HUDEP-2 (cell line): ENCODE measurements at regions not wholly inside any gene's neighbourhood (a gene's known extent, or its start where the extent isn't known, plus 50 kb on each side); places are given as distances from the start of the nearest gene placed in this dataset.

ENCODE experiments used
- DNase-seq, 76 experiments: peaks; one replicate each; lab custom pipeline; 2025; ENCODE audit not compliant: unreplicated experiment in 76 of 76; lab: John Stamatoyannopoulos, UW

DNA sequence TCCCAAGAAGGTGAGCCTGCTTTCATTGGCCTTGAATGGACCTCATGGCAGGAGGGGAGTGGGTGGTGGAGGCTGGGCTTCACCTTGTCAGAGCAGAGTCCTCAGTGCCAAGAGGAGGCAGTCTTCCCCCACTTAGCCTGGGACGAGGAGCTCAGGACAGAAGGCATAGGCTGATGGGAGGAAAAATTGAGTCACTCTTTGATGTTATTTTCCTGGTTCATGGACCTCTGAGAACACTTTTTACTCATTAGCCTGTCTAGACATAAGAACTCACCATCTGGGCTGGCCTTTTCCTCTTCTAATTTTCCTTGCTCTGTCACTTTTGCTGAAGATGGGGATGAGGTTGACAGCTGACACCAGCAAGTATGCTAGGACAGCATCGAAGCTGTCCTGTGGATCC, 225.7 kb upstream of the TNP1 start:
- DNase-seq, result no peak

DNA sequence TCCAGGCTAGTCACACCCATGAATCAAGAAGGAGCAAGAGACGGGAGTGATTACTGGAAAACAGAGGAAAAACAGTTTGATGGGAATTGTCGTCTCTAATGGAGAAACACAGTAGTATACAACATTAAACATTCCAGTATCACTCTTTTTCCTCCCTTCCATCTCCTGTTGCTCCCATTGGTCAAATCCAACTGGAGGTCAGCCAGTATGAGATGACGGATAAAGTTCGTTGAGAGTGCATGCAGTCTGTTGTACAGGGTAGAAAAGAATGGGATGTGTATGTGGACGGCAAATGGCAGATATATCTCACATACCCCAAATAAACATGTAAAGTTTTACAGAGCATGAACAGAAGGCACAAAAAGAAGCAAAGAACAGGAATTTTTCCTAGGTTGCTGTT, 221.9 kb upstream of the TNP1 start:
- DNase-seq, result no peak

DNA sequence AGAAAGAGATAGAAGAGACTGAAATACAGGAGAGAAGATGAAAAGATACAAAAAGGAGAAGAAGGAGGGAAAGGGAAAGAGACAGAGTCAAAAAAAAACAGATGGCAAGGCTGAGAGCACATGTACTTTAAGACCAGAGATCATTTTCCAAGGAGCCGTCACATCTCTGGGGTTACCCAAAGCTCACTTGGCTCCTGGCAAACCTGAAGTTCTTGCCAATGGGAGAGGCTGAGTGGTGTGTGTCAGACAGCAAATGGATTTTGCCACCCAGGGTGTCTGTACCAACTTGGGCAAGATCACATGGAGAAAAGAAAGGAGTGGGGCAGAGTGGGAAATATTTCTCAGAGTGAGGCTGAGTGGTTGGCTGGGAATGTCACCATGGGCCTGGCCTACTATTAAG, 219.3 kb upstream of the TNP1 start:
- DNase-seq, result no peak

DNA sequence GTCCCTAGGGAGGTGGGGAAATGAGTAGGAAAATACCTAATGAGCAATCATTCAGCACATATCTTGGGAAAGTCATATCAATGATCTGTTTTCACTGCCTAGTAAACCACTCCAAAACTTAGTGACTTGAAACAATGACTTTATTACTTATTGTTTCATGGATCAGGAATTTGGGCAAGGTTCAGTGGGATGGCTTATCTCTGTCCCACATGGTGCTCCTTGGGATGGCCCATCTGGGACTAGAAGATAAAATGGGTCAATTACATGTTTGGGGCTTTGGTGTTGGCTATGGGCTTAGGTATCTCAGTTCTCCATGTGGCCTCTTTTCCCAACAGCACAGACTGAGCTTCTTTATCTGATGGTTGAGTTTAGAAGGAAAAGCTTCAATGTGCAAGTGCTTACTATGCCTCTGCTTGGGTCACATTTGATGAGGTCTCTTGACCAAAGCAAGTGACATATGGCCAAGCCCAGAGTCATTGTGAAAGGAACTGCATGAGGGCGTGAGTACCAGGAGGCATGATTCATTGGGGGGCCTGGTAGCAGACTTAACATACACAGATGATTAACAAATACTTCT, 218.1 kb upstream of the TNP1 start:
- no peak for DNase-seq

DNA sequence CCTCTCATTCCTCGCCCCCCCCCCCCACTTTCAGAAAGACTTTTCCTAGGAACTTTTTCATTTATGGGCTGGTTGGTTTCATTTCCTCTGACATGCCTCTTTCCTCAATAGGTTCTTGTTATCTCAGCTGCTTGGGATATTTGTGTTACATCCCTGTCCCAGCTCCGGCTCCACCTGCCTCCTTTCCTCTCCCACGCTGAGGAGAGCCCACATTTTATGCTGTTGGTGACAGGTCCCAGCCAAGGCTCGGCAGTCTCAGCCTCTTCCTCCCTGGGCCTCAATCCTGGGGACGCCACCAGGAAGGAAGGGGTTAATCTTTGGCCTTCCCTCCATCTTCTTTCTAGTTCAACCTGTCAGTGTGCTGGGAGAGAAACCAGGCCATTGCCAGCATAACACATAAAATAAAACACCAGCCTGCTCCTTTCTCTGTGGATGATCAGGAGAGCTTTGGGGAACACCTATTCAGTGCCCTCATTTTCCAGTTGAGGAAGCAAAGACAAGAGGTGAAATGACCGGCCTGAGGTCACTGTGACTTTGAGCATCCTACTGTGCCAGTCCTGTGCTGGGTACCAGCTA, 216.9 kb upstream of the TNP1 start:
- DNase-seq, result no peak

DNA sequence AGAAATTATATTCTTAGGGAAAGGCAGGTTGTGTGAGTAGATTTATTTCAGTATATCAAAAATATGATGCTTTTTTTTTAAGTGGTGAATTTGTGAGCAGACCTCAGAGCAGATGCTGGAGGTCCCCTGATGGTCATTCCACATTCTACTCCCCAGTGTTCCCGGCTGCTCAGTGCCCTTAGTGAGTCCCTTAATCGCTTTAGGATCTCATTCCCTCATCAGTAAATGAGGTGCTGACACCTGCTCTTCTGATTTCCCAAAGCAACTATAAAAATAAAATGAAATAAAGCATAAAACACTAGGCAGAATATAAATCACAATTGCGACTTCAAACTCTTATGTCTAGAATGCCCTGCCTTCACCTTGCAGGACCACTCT, 216.2 kb upstream of the TNP1 start:
- no peak for DNase-seq

DNA sequence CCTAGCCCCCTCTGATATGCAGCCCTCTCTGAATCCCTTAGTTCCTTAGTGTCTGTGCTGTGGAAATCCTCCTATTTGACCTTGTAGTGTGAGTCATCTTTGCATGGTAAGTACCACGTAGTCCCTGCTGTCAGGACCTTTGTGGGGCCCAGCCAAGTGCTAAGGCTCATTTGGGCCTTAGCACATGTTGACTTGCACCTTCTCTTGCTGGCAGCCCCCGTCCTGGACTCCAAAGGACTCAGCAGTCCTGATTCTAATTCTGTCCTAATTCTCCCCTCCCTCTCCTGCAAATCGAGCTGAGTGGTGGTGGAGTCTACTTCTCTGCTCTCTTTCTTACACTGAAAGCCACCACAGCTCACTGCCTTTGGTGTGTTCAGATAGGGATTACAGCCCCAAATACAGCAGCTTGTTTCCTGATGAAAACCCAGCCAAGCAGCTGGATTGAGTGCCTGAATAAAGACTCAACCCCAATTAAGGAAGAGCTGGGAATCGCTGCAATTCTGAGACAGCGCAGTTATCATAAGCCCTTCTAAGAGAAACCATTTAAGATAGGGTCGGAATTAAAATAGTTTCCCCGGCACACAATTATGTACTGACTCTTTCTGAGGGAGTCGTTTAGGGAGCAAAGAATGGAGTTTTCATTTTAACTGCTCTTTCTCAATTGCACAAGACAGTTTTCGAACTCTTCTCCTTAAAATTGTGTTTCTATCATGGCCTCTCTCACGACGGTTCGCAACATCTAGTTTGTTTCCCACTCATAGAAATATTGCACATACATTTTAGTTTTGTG, 215.6 kb upstream of the TNP1 start:
- DNase-seq, result no peak

DNA sequence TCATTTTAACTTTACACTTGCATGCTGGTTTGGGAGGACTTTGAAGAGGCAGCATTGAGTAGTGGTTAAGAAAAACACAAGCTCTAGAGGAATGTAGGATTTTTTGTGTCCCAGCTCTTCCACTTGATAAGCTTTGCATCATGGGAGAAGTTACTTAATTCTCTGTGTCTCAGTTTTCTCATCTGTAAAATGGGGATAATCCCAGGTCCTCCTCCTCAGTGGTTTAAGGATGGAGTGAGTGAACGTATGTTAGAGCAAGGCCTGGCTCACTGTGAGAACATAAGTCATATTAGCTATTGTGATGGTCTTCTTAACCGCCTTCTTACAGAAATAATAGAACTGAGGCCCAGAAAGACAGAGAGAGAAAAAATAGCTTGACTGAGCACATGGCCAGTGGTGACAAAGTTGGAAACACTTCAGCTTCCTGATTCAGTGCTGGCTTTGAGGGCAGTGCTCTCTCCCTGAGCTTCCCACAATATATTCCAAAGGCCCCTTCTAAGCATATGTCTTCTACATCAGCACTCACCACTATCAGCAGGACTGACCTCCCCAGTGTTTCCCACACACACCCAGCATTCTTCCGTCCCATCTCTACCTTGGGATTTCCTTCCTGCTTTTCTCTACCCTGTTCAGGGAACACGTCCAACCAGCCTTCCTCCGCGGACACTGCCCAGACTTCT, 214.9 kb upstream of the TNP1 start:
- no peak for DNase-seq

DNA sequence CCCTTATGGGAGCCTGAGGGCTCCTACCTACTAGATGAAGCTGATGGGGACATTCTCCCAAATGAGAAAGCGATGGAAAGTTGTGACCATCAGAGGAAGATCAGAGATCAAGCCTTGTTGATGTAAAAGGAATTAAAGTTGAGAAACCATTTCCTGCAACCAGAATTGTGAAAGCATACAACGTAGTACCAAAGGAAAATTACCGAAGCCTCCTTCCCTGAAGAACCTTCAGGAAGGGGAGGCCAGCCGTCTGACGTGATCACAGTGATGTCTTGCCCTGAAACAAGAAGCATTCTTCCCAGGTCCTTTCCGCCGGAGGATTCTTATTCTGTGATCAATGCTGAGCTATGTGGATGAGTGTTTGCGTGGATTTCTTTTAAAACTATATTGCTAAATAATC, 211.6 kb upstream of the TNP1 start:
- DNase-seq, result no peak

DNA sequence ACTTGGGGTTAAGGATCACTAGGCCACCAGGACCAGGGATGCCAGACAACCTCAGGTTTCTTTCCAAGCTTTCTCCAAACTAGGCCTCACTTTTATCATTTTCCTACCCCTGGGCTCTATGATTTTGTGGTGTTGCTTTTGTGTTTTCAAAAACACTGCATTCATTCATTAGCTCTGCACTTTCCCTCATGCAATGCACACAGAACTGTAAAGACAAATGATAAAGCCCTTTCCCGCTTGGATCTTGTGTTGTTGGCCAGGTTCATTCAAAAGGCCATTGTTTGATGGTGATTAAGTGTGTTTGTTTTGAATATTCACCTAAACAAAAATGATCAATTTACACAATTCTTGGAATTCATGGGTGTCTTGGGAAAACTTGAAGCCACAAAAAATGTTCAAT, 210.7 kb upstream of the TNP1 start:
- DNase-seq, result no peak

DNA sequence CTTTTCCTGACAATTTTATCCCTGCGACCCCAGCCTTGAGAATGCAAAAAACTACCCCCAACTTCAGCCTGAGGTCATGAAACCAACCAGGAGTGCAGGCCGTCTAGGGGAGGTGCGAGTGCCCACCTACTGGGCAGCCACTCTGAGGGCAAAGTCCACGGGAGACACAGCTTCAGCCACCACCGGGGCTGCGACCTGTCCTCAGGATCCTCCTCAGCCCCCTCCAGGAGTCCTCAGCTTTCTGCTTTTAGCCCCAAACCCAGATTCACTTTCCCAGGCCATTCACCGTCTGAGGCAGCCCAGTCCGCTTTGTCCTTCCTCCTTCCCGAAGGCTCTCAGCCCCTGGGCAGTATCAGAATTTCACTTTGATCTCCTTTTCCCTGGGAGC, 210.2 kb upstream of the TNP1 start:
- no peak for DNase-seq

DNA sequence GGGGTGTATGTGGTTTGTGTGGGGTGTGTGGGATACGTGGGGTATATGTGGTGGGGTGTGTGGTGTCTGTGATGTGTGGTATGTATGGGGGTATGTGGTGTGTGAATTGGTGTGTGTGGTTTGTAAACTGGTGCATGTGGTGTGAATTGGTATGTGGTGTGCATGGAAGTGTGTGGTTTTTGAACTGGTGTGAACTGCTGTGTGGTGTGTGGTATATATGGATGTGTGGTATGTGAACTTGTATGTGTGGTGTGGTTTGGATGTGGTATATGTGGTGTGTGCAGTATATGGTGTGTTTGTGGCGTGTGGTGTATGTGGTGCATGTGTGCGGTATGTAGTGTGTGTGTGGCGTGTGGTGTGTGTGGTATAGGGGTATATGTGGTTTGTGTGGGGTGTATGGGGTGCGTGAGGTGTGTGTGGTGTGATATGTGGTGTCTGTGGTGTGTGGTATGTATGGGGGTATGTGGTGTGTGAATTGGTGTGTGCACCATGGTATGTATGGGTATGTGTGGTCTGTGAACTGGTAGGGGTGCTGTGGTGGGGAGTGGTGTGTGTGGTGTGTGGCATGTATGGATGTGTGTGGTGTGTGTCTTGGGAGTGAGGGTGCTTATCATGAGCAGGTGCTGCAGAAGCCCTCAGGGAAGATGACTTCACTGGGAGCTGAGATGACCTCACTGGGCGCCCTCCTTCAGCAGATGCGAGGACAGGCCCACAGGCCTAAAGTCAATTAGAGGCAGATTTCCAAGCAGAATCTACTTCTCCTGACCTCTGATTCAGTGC, 209.6 kb upstream of the TNP1 start:
- DNase-seq, result no peak

DNA sequence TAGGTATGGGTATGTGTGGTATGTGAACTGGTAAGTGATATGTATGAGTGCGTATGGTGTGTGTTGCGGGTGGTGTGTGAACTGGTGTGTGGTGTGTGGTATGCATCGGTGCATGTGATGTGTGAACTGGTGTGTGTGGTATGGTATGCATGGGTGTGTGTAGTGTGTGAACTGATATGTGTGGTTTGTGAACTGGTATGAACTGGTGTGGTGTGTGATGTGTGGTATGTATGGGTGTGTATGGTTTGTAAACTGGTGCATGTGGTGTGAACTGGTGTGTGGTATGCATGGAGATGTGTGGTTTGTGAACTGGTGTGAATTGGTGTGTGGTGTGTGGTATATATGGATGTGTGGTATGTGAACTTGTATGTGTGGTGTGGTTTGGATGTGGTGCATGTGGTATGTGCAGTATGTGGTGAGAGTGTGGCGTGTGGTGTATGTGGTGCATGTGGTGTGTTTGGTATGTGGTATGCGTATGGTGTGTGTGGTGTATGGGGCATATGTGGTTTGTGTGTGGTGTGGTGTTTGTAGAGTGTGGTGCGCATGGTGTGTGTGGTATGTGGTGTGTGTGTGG, 208.9 kb upstream of the TNP1 start:
- no peak for DNase-seq

DNA sequence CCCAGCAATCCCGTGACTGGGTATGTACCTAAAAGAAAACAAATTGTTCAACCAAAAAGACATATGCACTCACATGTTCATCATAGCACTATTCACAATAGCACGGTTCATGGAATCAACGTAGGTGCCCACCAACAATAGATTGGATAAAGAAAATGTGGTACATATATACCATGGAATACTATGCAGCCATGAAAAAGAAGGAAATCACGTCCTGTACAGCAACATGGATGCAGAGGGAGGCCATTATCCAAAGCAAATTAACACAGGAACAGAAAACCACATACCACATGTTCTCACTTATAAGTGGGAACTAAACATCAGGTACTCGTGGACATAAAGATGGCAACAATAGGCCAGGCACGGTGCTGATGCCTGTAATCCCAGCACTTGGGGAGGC, 207.9 kb upstream of the TNP1 start:
- no peak for DNase-seq

DNA sequence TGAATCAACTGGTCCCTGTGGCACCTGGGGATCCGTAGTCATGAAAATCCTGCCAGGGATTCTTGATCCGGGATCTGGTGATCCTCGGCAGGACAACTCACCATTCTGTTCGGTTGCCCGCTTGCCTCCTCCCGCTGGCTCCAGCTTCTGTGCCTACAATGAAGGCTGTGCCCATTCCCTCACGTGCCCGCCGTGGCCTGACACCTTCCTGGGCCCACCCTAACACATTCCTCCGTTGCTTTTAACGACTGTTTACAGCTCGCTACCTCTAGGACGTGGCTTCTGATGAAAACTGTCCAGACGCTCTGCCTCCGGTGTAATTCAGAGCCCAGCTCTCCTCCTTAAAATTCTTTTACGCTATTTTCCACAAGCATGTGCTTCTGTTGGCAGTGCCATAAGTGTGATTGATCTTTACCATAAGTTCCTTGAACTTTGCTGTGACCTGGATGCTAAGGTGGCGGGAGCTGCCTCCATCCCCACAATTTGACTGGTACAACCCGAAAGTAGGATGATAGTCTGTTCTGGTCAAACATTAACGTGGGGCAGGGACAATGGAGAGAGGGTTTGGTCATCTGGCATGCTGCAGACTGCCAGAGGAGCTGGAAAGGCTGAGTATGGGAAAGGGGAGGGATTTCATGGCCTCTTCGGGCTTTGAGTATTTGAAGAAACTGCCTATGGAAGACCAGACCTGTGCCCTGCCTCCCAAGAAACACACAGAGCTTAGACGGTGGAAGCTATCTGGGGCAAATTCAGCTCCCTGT, 206.8 kb upstream of the TNP1 start:
- DNase-seq, result no peak

DNA sequence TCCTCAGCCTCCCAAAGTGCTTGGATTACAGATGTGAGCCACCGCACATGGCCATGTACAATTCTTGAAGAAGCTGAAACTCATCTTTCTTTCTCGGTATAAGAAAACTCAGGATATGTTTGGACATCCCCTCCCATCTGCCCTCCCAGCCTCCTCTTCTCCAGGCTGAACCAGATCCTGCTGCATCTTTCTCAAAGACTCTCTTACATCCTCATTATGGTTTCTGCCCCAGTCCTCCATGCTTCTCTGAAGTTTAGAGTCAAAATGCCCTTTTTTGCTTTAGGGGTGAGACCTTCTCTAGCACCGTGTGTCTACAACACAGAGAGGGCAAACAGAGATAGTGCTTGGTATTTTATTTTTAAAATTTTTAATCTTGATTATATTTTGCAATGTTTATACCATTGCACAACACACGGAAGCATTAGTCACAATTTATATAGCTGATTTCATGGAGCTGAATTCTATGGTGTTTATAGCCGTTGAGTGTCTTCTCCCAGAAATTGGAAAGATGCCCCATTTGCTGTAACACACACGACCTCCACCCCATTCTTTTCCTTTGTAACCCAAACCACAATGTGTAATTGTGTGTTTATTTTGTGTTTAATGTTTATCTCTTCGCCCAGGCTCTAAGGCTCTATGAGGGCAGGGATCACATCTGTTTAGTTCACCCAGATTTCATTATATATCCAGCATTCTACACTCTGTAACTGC, 206.0 kb upstream of the TNP1 start:
- no peak for DNase-seq

DNA sequence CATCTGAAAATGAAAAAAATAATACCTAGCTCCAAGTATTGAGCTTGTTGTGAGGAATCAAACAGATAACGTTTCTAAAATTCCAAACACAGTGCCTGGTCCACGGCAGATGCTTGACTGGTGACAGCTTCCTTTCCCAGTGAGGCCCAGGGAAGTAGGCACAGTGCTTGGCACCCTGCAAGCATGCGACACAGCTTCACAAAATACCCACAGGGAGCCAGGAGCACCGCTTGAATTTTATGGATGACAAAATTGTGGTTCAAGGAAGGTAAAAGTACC, 205.1 kb upstream of the TNP1 start:
- no peak for DNase-seq

DNA sequence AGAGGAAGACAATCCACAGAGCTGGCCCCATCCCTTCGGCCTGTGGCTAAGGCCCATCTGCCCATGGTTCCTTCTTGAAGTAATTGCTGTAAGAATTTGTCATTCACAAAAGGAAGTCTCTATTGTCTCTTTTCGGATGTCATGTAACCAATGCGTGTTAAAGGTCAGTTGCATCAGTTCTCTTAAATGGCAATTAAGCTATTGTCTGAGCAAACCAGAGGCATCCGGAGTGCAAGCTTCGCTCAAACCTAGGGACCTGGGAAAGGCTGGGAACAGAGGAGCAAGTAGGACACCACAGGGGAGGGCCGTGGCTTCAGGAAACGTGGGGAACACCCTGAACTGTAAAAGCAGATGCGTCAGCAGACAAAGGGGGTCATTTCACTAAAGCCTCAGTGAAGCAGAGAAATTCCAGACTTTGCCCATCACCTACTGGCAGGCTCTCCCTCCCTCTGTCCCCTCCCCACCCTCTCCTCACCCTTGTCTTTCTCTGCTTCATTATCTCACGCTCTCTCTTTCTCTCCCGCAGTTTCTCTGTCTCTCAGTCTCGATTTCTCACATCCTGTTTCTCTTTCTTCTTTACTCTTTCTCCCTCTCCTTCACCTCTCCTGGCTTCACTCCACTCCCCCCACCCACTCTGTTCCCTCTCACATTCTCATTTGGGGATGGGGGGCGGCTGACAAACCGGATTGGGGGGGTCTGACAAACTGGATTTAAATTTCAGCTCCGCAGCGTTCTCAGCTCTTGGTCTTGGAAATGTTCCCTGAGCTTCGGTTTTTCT, 204.6 kb upstream of the TNP1 start:
- DNase-seq, result no peak

DNA sequence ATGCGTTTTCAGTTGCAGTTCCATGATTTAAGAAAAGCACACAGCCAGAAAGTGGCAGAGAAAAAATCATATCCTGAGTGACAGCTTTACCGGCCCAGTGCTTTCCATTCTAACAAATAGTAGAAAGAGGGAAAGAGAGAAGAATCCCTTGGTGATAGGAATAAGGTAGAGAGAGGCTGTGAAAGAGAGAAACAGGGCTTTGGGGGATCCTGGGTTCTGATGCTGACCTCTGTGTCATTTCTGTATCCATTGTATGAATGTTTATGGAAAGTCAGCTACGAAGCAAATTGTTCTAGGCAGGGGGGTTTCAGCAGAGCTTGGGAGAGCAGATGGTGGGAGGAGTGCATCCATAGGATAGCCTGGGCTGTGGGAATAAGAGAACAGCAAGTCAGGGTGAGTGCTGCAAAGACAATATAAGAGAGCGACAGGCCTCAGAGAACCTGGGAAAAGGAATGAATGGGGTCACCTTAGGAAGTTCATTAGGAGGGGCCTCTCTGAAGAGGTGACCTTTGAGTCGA, 203.4 kb upstream of the TNP1 start:
- DNase-seq, result no peak
